22Rv1 (cell line): ENCODE measurements at regions not wholly inside any gene's neighbourhood (a gene's known extent, or its start where the extent isn't known, plus 50 kb on each side); places are given as distances from the start of the nearest gene placed in this dataset.

Source experiments
- CTCF ChIP-seq: fragments of 450-650 bp; IDR thresholded peaks from 2 replicates; pipeline ENCODE4 v1.5.1; 2017; ENCODE audit warnings: mild to moderate bottlenecking
- ZFX ChIP-seq: fragments of 450-650 bp; IDR thresholded peaks from 2 replicates; pipeline ENCODE4 v1.6.1; 2017; ENCODE audit warnings: antibody characterized with exemption, borderline replicate concordance

- TF ChIP-seq ZFX (no peak), CTCF (no peak)
These were observed 333.9 kb downstream of the BCL11A start for GRCh38 chr2:60219536-60219935.
